Neuronal stem cell (in vitro differentiated cells): ENCODE measurements at regions not wholly inside any gene's neighbourhood (a gene's known extent, or its start where the extent isn't known, plus 50 kb on each side); places are given as distances from the start of the nearest gene placed in this dataset.
"Not testable (repeated sequence)": the region's sequence is repeated elsewhere in the genome, so short reads cannot be mapped to it uniquely, and the experiment has no call there.

Experiments
- DNase-seq: peaks from one replicate; pipeline ENCODE4 v3.0.0-alpha.2; 2013; ENCODE audit warnings: low spot score
- H2AFZ ChIP-seq: one replicate; pipeline ENCODE4 v1.6.1; 2013; ENCODE audit warnings: mild to moderate bottlenecking, low read length, inconsistent platforms
- H2AK5ac ChIP-seq: 2 replicates; pipeline ENCODE4 v1.6.1; 2013; ENCODE audit warnings: low read depth, mild to moderate bottlenecking, inconsistent platforms, low read length, moderate library complexity, mixed read lengths
- H2BK120ac ChIP-seq: 2 replicates; pipeline ENCODE4 v1.6.1; 2013; ENCODE audit warnings: low read depth, mild to moderate bottlenecking, inconsistent platforms, low read length, moderate library complexity, mixed read lengths
- H2BK12ac ChIP-seq: one replicate; pipeline ENCODE4 v1.6.1; 2013; ENCODE audit warnings: low read length, inconsistent platforms
- H2BK15ac ChIP-seq: 2 replicates; pipeline ENCODE4 v1.6.1; 2013; ENCODE audit warnings: mild to moderate bottlenecking, low read length, inconsistent platforms, mixed read lengths
- H2BK5ac ChIP-seq: one replicate; pipeline ENCODE4 v1.6.1; 2013; ENCODE audit warnings: inconsistent platforms, mild to moderate bottlenecking, low read length, moderate library complexity
- H3K14ac ChIP-seq: one replicate; pipeline ENCODE4 v1.6.1; 2013; ENCODE audit warnings: low read length, inconsistent platforms
- H3K18ac ChIP-seq: 2 replicates; pipeline ENCODE4 v1.6.1; 2013; ENCODE audit warnings: low read length, inconsistent platforms
- H3K23ac ChIP-seq: 2 replicates; pipeline ENCODE4 v1.6.1; 2013; ENCODE audit warnings: low read depth, mild to moderate bottlenecking, mixed read lengths, low read length, inconsistent platforms; ENCODE audit not compliant: poor library complexity
- H3K27ac ChIP-seq: replicated peaks from 3 replicates; pipeline ENCODE4 v1.5.1; 2013; ENCODE audit warnings: low read length, inconsistent platforms
- H3K27me3 ChIP-seq, 3 experiments: 2 replicates each; pipeline ENCODE4 v1.6.1; 2013; ENCODE audit warnings: low read length in 3 of 3, mild to moderate bottlenecking in 2 of 3, inconsistent platforms in 1 of 3, low read depth in 1 of 3, mixed read lengths in 1 of 3, moderate library complexity in 1 of 3; ENCODE audit not compliant: control insufficient read depth in 3 of 3, insufficient read depth in 3 of 3
- H3K36me3 ChIP-seq, 2 donors: replicated peaks in 1 of 2; 2 replicates each; pipeline ENCODE4 v1.6.1; 2013; ENCODE audit warnings: low read length in 2 of 2; ENCODE audit not compliant: control insufficient read depth in 2 of 2, insufficient read depth in 2 of 2
- H3K4ac ChIP-seq: 2 replicates; pipeline ENCODE4 v1.6.1; 2013; ENCODE audit warnings: inconsistent platforms, mild to moderate bottlenecking, low read length, moderate library complexity
- H3K4me1 ChIP-seq, 2 donors: 1 replicate in 1 of 2; 2 replicates in 1 of 2; pipeline ENCODE4 v1.6.1; 2013; ENCODE audit warnings: low read length in 2 of 2, low read depth in 1 of 2; ENCODE audit not compliant: control insufficient read depth in 2 of 2, insufficient read depth in 1 of 2
- H3K4me2 ChIP-seq: one replicate; pipeline ENCODE4 v1.6.1; 2013; ENCODE audit warnings: mild to moderate bottlenecking, low read length, inconsistent platforms; ENCODE audit not compliant: insufficient read depth, poor library complexity, severe bottlenecking
- H3K4me3 ChIP-seq, 2 donors: 2 replicates each; pipeline ENCODE4 v1.5.1; 2013; ENCODE audit warnings: low read length in 2 of 2, mild to moderate bottlenecking in 2 of 2, inconsistent platforms in 1 of 2, moderate library complexity in 1 of 2
- H3K79me1 ChIP-seq: one replicate; pipeline ENCODE4 v1.6.1; 2013; ENCODE audit warnings: low read depth, mild to moderate bottlenecking, inconsistent platforms, low read length, moderate library complexity
- H3K9ac ChIP-seq: one replicate; pipeline ENCODE4 v1.6.1; 2013; ENCODE audit warnings: mild to moderate bottlenecking, low read depth, low read length, inconsistent platforms; ENCODE audit not compliant: poor library complexity
- H3K9me3 ChIP-seq, 2 donors: replicated peaks in 1 of 2; 2 replicates each; pipeline versions ENCODE3 to v1.6.1; 2013; ENCODE audit warnings: low read length in 2 of 2, mild to moderate bottlenecking in 2 of 2, inconsistent platforms in 1 of 2, low read depth in 1 of 2, mixed read lengths in 1 of 2, moderate library complexity in 1 of 2; ENCODE audit not compliant: control insufficient read depth in 2 of 2, insufficient read depth in 1 of 2
- H4K8ac ChIP-seq: one replicate; pipeline ENCODE4 v1.6.1; 2013; ENCODE audit warnings: low read depth, mild to moderate bottlenecking, inconsistent platforms, low read length, moderate library complexity
- H4K91ac ChIP-seq: one replicate; pipeline ENCODE4 v1.6.1; 2013; ENCODE audit warnings: low read length, low read depth, mild to moderate bottlenecking, inconsistent platforms; ENCODE audit not compliant: poor library complexity
- WGBS, 2 donors: extraction: QIAGEN DNeasy Blood & Tissue Kit; methylation state at CpG; one replicate each; pipeline ENCODE4 v1.1.7; 2013; ENCODE audit warnings: missing lambda C conversion rate in 2 of 2, mixed read lengths in 1 of 2; ENCODE audit not compliant: insufficient read length in 2 of 2, insufficient replicate concordance in 1 of 2; ENCODE audit errors: extremely low coverage in 2 of 2; 5-methylcytosine and 5-hydroxymethylcytosine counted together

DNA sequence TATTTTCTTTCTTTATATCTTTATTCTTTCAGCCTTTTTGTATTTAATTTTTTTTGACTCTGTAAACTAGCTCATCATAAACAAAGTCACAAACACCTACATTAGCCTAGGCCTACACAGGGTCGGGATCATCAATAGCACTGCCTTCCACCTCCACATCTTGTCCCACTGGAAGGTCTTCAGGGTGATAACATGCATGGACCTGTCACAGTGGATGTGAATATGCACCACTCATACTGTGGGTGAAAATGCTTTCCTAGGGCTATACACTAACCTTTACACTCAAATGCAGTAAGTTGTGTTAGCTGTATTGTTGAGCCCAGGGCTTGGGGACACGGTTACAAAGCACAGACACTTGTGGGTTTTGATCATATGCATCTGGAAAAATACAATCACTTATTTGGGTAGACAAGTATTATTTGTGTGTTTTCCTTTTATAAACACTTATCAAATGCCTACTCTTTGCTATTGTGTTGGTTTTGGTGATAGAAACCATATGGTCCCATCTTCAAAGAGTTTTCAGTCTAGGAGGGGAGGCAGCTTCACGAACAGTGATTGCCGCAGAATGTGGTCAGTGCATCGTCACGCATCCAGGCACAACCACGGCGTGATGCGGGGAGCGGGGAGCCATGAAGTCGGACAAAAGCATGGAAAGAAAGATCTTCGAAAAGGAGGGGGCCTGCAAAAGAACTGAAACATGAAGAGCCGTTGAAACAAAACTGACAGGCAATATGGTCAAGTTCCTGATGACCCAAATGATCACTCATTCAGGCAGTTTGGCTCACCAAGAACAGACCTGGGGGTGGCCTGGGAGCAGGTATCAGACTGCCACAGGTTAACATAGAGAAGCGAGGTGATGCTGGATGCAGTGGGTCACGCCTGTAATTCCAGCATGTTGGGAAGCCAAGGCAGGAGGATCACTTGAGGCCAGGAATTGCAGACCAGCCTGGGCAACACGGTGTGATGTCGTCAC, 751.4 kb upstream of the TPTE start:
- H4K91ac ChIP-seq, H3K4me1 ChIP-seq, H2AFZ ChIP-seq, H4K8ac ChIP-seq, H2BK5ac ChIP-seq, DNase-seq, H3K4ac ChIP-seq, H3K18ac ChIP-seq, H3K9ac ChIP-seq, H2BK120ac ChIP-seq, H2AK5ac ChIP-seq, H3K14ac ChIP-seq, H3K4me2 ChIP-seq, H3K79me1 ChIP-seq, H2BK15ac ChIP-seq, H2BK12ac ChIP-seq, H3K27me3 ChIP-seq, H3K23ac ChIP-seq, H3K36me3 ChIP-seq, H3K27ac ChIP-seq, H3K4me3 ChIP-seq: not testable (repeated sequence)
- peaks cover 0 to 20% of the 10 kb centered on the region in 2 donors for H3K9me3 ChIP-seq
- WGBS, 2 donors, result no CpG with 5 or more reads among the region's 17 CpGs

DNA sequence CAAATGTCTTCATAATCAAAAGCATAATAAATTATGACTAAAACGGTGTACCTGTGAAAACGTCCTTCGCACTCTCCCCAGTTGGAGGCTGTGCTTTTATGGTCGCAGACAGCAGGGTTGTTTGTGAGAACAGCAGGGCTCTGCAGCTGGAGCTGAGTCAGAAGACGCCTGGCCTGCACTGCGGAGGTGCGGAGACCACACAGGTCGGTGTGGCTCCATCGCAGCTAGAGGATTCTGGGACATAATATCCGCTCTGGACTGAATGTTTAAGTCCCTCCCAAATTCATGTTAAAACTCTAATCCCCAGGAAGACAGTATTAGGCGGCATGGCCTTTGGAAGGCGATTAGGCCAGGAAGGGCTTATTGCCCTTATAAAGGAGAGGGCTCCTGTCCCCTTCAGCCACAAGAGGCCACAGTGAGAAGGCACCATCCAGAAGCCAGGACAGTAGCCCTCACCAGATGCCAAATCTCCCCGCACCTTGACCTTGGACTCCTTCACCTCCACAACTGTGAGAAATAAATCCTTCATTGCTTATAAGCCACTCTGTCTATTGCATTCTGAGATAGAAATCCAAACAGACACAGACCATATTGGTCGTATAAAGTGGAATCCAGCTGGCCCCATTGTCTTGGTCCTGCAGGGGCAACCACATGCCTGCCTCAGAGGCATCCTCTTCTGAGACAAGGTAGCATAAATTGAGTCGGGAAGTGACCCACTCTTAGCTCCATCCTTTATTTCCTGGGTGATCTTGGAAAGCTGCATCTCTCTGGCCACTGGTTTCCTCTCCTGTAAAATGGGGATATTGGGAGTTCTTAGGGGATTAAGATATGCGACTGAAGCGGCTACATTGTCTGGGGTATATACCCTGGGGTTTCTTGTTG, 749.7 kb upstream of the TPTE start:
- H2BK15ac ChIP-seq, H3K14ac ChIP-seq, H2AFZ ChIP-seq, H3K4me1 ChIP-seq, DNase-seq, H4K91ac ChIP-seq, H2BK5ac ChIP-seq, H4K8ac ChIP-seq, H2BK120ac ChIP-seq, H2AK5ac ChIP-seq, H3K27ac ChIP-seq, H3K27me3 ChIP-seq, H3K4me3 ChIP-seq, H3K23ac ChIP-seq, H3K18ac ChIP-seq, H3K9ac ChIP-seq, H3K79me1 ChIP-seq, H3K36me3 ChIP-seq, H2BK12ac ChIP-seq, H3K4ac ChIP-seq, H3K4me2 ChIP-seq: not testable (repeated sequence)
- H3K9me3 ChIP-seq, result peaks cover 0 to 20% of the 10 kb centered on the region in 2 donors
- no CpG with 5 or more reads among the region's 17 CpGs for WGBS, 2 donors

- no peak overlapping the region for H2BK12ac ChIP-seq
- H3K36me3 ChIP-seq, result no peaks in the 10 kb centered on the region
- no peak overlapping the region for H3K27ac ChIP-seq
- H3K23ac ChIP-seq, result no peak overlapping the region
- no peak overlapping the region for H3K4me2 ChIP-seq
- no peak overlapping the region for H2BK15ac ChIP-seq
- no peak overlapping the region for H2AK5ac ChIP-seq
- H3K4ac ChIP-seq, result no peak overlapping the region
- no peak overlapping the region for H3K9ac ChIP-seq
- H4K91ac ChIP-seq, result no peak overlapping the region
- H3K4me1 ChIP-seq, result no peaks in the 10 kb centered on the region
- peaks cover 2% of the 10 kb centered on the region for H3K79me1 ChIP-seq
- no peak for DNase-seq
- no peak overlapping the region for H2AFZ ChIP-seq
- no peak overlapping the region for H3K18ac ChIP-seq
- no CpG with 5 or more reads among the region's 6 CpGs for WGBS, 2 donors
- no peak overlapping the region for H2BK120ac ChIP-seq
- no peak overlapping the region for H2BK5ac ChIP-seq
- peaks cover 0 to 19% of the 10 kb centered on the region in 2 donors for H3K9me3 ChIP-seq
- H3K4me3 ChIP-seq, result no peak overlapping the region
- no peak overlapping the region for H4K8ac ChIP-seq
- H3K27me3 ChIP-seq, result no peaks in the 10 kb centered on the region
- no peak overlapping the region for H3K14ac ChIP-seq
Observed at GRCh38 chr21:9772348-9772672, 749.1 kb upstream of the TPTE start.

DNA sequence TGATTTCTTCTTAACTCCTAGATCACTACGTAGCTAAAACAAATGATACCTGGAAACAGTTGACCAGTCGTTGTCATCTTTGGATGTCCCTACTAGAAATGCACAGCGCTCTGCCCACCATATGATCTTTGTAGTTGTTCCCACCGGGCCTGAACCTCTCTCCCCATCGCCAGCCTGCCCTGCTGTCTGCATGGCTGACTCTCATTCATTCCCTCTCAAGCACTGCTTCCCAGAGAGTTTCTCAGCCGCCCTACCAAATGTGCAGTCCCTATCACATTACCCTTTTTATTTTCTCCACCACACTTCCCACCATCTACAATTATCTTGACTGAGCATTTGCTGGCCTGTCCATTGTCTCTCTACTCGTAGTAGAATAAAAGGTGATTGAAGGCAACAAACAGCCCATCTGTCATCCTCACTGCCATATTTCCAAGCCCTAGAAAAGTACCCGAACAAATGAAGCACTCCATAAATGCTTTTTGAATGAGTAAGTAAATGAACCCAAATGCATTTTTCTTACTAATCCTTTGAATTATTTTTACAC, 748.4 kb upstream of the TPTE start:
- not testable (repeated sequence) for H4K91ac ChIP-seq, H3K27me3 ChIP-seq, H3K4me2 ChIP-seq, H2AFZ ChIP-seq, H3K9ac ChIP-seq, H2BK12ac ChIP-seq, H3K4ac ChIP-seq, H3K4me1 ChIP-seq, H2BK120ac ChIP-seq, H2AK5ac ChIP-seq, H3K23ac ChIP-seq, DNase-seq, H3K79me1 ChIP-seq, H3K18ac ChIP-seq, H3K36me3 ChIP-seq, H3K14ac ChIP-seq, H3K27ac ChIP-seq, H4K8ac ChIP-seq, H3K4me3 ChIP-seq, H2BK5ac ChIP-seq, H2BK15ac ChIP-seq
- H3K9me3 ChIP-seq, result peaks cover 0 to 13% of the 10 kb centered on the region in 2 donors
- WGBS, 2 donors, result no CpG with 5 or more reads among the region's 8 CpGs
